GM10266 (cell line): ENCODE measurements at regions not wholly inside any gene's neighbourhood (a gene's known extent, or its start where the extent isn't known, plus 50 kb on each side); places are given as distances from the start of the nearest gene placed in this dataset.

ENCODE experiments used
- DNase-seq: peaks from one replicate; pipeline ENCODE4 v3.0.0; 2012; ENCODE audit errors: extremely low spot score
- CTCF ChIP-seq: IDR thresholded peaks from 2 replicates; pipeline ENCODE4 v1.5.1; 2012; ENCODE audit warnings: mild to moderate bottlenecking, low read depth; ENCODE audit not compliant: control insufficient read depth, insufficient read depth; ENCODE audit errors: missing control alignments

- no peak for DNase-seq
- TF ChIP-seq CTCF: no peak
Measured at GRCh38 chr3:113105966-113106660, 105.2 kb upstream of the BOC start.

GRCh38 chr3:113110267-113110666, 101.1 kb upstream of the BOC start:
- no peak for DNase-seq
- TF ChIP-seq CTCF: no peak

- TF ChIP-seq CTCF: no peak
- DNase-seq: no peak
Measured at GRCh38 chr3:113111011-113111707, 100.2 kb upstream of the BOC start.

GRCh38 chr3:113113361-113113760, 98.0 kb upstream of the BOC start:
- DNase-seq: peak; percentile 38

GRCh38 chr3:113117511-113118234, 93.7 kb upstream of the BOC start:
- no peak for TF ChIP-seq CTCF
- no peak for DNase-seq

More at GRCh38 chr3:113113361-113113760, 98.0 kb upstream of the BOC start:
- no peak for TF ChIP-seq CTCF

- no peak for TF ChIP-seq CTCF
- no peak for DNase-seq
Measured at GRCh38 chr3:113118336-113118735, 93.0 kb upstream of the BOC start.
